CD14-positive monocyte (primary cell): ENCODE measurements at regions not wholly inside any gene's neighbourhood (a gene's known extent, or its start where the extent isn't known, plus 50 kb on each side); places are given as distances from the start of the nearest gene placed in this dataset.

Source experiments
- DNase-seq, 3 donors: peaks; one replicate each; pipeline ENCODE4 v3.0.0-alpha.2; 2011 to 2022
- H2AFZ ChIP-seq: 2 replicates; pipeline ENCODE4 v1.6.0; 2012; ENCODE audit warnings: mild to moderate bottlenecking, low read depth, low read length, inconsistent platforms; ENCODE audit not compliant: insufficient read depth, poor library complexity, severe bottlenecking
- H3K27ac ChIP-seq, 2 donors: 1 replicate in 1 of 2; 2 replicates in 1 of 2; pipeline ENCODE4 v1.5.1; 2012 to 2013; ENCODE audit warnings: low read length in 2 of 2, control low read depth in 1 of 2, inconsistent platforms in 1 of 2, low read depth in 1 of 2, mild to moderate bottlenecking in 1 of 2
- H3K27me3 ChIP-seq, 2 donors: one replicate each; pipeline versions ENCODE4 v1.6.0 to v1.6.1; 2011 to 2013; ENCODE audit warnings: low read length in 2 of 2; ENCODE audit not compliant: control insufficient read depth in 2 of 2, insufficient read depth in 2 of 2
- H3K36me3 ChIP-seq, 2 donors: replicated peaks in 1 of 2; 1 replicate in 1 of 2; 2 replicates in 1 of 2; pipeline versions ENCODE4 v1.5.1 to v1.6.1; 2012 to 2013; ENCODE audit warnings: low read length in 2 of 2, control low read depth in 1 of 2, inconsistent platforms in 1 of 2, mild to moderate bottlenecking in 1 of 2; ENCODE audit not compliant: insufficient read depth in 2 of 2, control insufficient read depth in 1 of 2
- H3K4me1 ChIP-seq, 2 donors: 1 replicate in 1 of 2; 2 replicates in 1 of 2; pipeline versions ENCODE4 v1.5.1 to v1.6.1; 2012 to 2013; ENCODE audit warnings: low read length in 2 of 2, control low read depth in 1 of 2, inconsistent platforms in 1 of 2, mild to moderate bottlenecking in 1 of 2, moderate library complexity in 1 of 2; ENCODE audit not compliant: insufficient read depth in 2 of 2, control insufficient read depth in 1 of 2
- H3K4me2 ChIP-seq: replicated peaks from 2 replicates; pipeline ENCODE3; 2012; ENCODE audit warnings: low read length, moderate library complexity, mild to moderate bottlenecking; ENCODE audit not compliant: poor library complexity, severe bottlenecking; ENCODE audit errors: extremely low read depth
- H3K4me3 ChIP-seq, 3 experiments: fragments of 200-600 bp in 1 of 3; sonication (generic) in 1 of 3; replicated peaks in 1 of 3; 1 replicate in 2 of 3; 2 replicates in 1 of 3; pipeline ENCODE4 v1.5.1; 2011 to 2013; ENCODE audit warnings: low read length in 3 of 3, mild to moderate bottlenecking in 3 of 3, control low read depth in 2 of 3, low read depth in 2 of 3, inconsistent platforms in 1 of 3, moderate library complexity in 1 of 3
- H3K79me2 ChIP-seq: 2 replicates; pipeline ENCODE4 v1.6.0; 2012; ENCODE audit warnings: mild to moderate bottlenecking, control low read depth, inconsistent platforms, low read length, moderate library complexity; ENCODE audit not compliant: insufficient read depth
- H3K9ac ChIP-seq: 2 replicates; pipeline ENCODE4 v1.6.0; 2017; ENCODE audit warnings: low read length, mild to moderate bottlenecking; ENCODE audit not compliant: insufficient read depth, poor library complexity, severe bottlenecking
- H3K9me3 ChIP-seq, 2 donors: replicated peaks in 1 of 2; 1 replicate in 1 of 2; 2 replicates in 1 of 2; pipeline versions ENCODE4 v1.5.1 to v1.6.1; 2012 to 2013; ENCODE audit warnings: low read length in 2 of 2, control low read depth in 1 of 2; ENCODE audit not compliant: control insufficient read depth in 1 of 2, insufficient read depth in 1 of 2
- H4K20me1 ChIP-seq: 2 replicates; pipeline ENCODE4 v1.6.0; 2012; ENCODE audit warnings: mild to moderate bottlenecking, low read length, control low read depth, moderate library complexity; ENCODE audit not compliant: insufficient read depth
- H3K27ac Mint-ChIP-seq, 7 donors: one replicate each; pipeline ENCODE4 v1.8.0; 2020; ENCODE audit warnings: mild to moderate bottlenecking in 7 of 7, mixed read lengths in 7 of 7, moderate library complexity in 6 of 7, inconsistent platforms in 2 of 7
- H3K27me3 Mint-ChIP-seq, 3 donors: one replicate each; pipeline ENCODE4 v1.8.0; 2021 to 2022; ENCODE audit warnings: low read depth in 3 of 3, mild to moderate bottlenecking in 3 of 3, mixed read lengths in 3 of 3, moderate library complexity in 3 of 3, inconsistent platforms in 1 of 3
- H3K36me3 Mint-ChIP-seq, 2 donors: one replicate each; pipeline ENCODE4 v1.8.0; 2020; ENCODE audit warnings: mixed read lengths in 2 of 2, inconsistent platforms in 1 of 2, mild to moderate bottlenecking in 1 of 2
- H3K4me1 Mint-ChIP-seq: one replicate; pipeline ENCODE4 v1.8.0; 2020; ENCODE audit warnings: mild to moderate bottlenecking, mixed read lengths
- H3K4me3 Mint-ChIP-seq, 2 donors: one replicate each; pipeline ENCODE4 v1.8.0; 2020; ENCODE audit warnings: mild to moderate bottlenecking in 2 of 2, mixed read lengths in 2 of 2, moderate library complexity in 1 of 2
- H3K9me3 Mint-ChIP-seq, 7 donors: one replicate each; pipeline ENCODE4 v1.8.0; 2020 to 2022; ENCODE audit warnings: mixed read lengths in 7 of 7, mild to moderate bottlenecking in 6 of 7, moderate library complexity in 6 of 7, inconsistent platforms in 2 of 7
- CTCF ChIP-seq: fragments of 200-600 bp; IDR thresholded peaks from one replicate; pipeline ENCODE4 v1.8.0; 2022; ENCODE audit warnings: antibody characterized with exemption, mild to moderate bottlenecking
- WGBS: methylation state at CpG from one replicate; pipeline ENCODE4 v1.1.5; 2013; ENCODE audit warnings: missing lambda C conversion rate; ENCODE audit not compliant: insufficient coverage; 5-methylcytosine and 5-hydroxymethylcytosine counted together
- intact Hi-C, 2 donors: fragments of 100-400 bp; cut with micrococcal nuclease; formaldehyde crosslinking; loops; one replicate each; pipeline versions ENCODE4 v1.15.0 to v1.15.1; 2023

- TF ChIP-seq CTCF, result no peak
- peaks cover 6% of the 10 kb centered on the region for H3K79me2 ChIP-seq
- no peaks in the 10 kb centered on the region for H3K9me3 ChIP-seq
- H3K27ac Mint-ChIP-seq, result peak overlapping the region; percentile 94 to 99 (median 96)
- peaks cover 0 to 3% (median 1%) of the 10 kb centered on the region in 3 donors for H3K27me3 Mint-ChIP-seq
- H3K9me3 Mint-ChIP-seq, result no peaks in the 10 kb centered on the region
- intact Hi-C loops, result loop anchor here (5.0 kb wide), 3 partner anchors 37 to 123 kb away; partner anchors contain the start of gene ARF6 (in 1 of the 2)
- peak overlapping the region; percentile 72 for H2AFZ ChIP-seq
- peaks cover 3 to 4% of the 10 kb centered on the region in 2 donors for H3K36me3 Mint-ChIP-seq
- peak overlapping the region in 1 of 3 experiments; percentile 25 for H3K4me3 ChIP-seq
- DNase-seq, result no peak
- peaks cover 55% of the 10 kb centered on the region for H3K4me1 Mint-ChIP-seq
- peaks cover 56 to 62% of the 10 kb centered on the region in 2 donors for H3K4me1 ChIP-seq
- no peaks in the 10 kb centered on the region for H3K27me3 ChIP-seq
- peak overlapping the region; percentile 63 for H3K9ac ChIP-seq
- WGBS, result 54% methylated on average over 9 of the region's 13 CpGs
- no peaks in the 10 kb centered on the region for H3K36me3 ChIP-seq
- peak overlapping the region; percentile 80 to 98 for H3K27ac ChIP-seq
- peak overlapping the region; percentile 59 to 69 for H3K4me3 Mint-ChIP-seq
- H3K4me2 ChIP-seq, result peak overlapping the region; percentile 34
- H4K20me1 ChIP-seq, result no peaks in the 10 kb centered on the region
Measured at GRCh38 chr14:49999826-50000379, 107.0 kb downstream of the ARF6 start.

GRCh38 chr14:50000380-50001150, 107.7 kb downstream of the ARF6 start:
- Mint-ChIP-seq H3K27ac (peak overlapping the region; percentile 94 to 99 (median 96)), H3K36me3 (peaks cover 3 to 4% of the 10 kb centered on the region in 2 donors), H3K4me3 (peak overlapping the region; percentile 59 to 69), H3K27me3 (peaks cover 0 to 3% (median 1%) of the 10 kb centered on the region in 3 donors), H3K9me3 (no peaks in the 10 kb centered on the region), H3K4me1 (peaks cover 55% of the 10 kb centered on the region)
- Histone ChIP-seq H3K4me1 (peaks cover 56 to 62% of the 10 kb centered on the region in 2 donors), H3K27me3 (no peaks in the 10 kb centered on the region), H2AFZ (peak overlapping the region; percentile 72), H3K4me3 (peak overlapping the region in 1 of 3 experiments; percentile 25), H3K9ac (peak overlapping the region; percentile 63), H4K20me1 (no peaks in the 10 kb centered on the region), H3K36me3 (no peaks in the 10 kb centered on the region), H3K27ac (peak overlapping the region; percentile 80 to 98), H3K4me2 (peak overlapping the region; percentile 34), H3K79me2 (peaks cover 6% of the 10 kb centered on the region), H3K9me3 (no peaks in the 10 kb centered on the region)
- DNase-seq, result peak; percentile 57 to 74 (median 69)
- TF ChIP-seq CTCF, result no peak
- intact Hi-C loops, result loop anchor here (5.0 kb wide), 3 partner anchors 37 to 123 kb away; partner anchors contain the start of gene ARF6 (in 1 of the 2)
- 20% methylated on average over 9 of the region's 10 CpGs for WGBS
